ENCODE measurements at regions not wholly inside any gene's neighbourhood (a gene's known extent, or its start where the extent isn't known, plus 50 kb on each side); places are given as distances from the start of the nearest gene placed in this dataset.

DNA sequence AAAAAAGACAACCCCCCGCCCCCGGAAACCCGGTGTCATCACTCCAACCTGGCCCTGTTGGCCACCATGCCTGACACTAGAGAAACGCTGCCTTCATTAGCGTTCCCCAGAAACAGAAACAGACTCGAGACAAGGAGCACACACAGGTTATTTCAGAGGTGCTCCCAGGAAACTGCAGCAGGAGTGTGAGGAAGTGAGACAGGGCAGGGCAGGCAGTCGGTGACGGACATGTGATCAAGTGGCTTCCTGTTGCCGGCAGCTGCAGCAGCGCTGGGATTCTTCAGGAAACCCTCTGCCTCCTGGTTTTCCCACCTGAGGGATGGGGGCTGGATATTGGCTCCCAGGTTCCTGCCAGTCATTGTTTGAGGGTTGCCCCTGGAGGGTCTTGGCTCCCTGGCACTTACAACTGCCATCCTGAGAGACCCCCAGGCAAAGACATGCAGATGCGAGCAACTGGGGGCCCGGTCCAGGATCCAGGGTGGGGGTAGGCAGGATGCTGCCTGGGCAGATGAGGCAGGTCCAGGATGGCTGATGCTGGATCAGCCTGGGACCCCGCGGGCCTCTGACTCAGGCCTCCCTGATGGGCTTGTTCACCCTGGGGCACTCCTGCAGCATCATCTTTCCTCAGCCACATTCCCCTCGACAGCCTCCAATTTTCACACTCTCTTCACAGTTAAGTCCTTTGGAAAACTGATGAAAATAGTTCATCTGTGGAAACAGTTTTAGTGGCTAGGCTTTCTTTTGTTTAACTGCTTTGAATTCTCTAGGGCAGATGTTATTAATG lies 150.7 kb upstream of the SYNDIG1 start:
- in situ Hi-C loops (cut with HindIII; ENCODE audit: low sequenced_read_pairs): no loop called here
- TF ChIP-seq, protein P1, sequence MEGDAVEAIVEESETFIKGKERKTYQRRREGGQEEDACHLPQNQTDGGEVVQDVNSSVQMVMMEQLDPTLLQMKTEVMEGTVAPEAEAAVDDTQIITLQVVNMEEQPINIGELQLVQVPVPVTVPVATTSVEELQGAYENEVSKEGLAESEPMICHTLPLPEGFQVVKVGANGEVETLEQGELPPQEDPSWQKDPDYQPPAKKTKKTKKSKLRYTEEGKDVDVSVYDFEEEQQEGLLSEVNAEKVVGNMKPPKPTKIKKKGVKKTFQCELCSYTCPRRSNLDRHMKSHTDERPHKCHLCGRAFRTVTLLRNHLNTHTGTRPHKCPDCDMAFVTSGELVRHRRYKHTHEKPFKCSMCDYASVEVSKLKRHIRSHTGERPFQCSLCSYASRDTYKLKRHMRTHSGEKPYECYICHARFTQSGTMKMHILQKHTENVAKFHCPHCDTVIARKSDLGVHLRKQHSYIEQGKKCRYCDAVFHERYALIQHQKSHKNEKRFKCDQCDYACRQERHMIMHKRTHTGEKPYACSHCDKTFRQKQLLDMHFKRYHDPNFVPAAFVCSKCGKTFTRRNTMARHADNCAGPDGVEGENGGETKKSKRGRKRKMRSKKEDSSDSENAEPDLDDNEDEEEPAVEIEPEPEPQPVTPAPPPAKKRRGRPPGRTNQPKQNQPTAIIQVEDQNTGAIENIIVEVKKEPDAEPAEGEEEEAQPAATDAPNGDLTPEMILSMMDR (IDR thresholded peaks at IDR 0.05; ENCODE audit: low read depth, low read length): no peak
- DNase-seq (ENCODE audit: low read depth, low spot score): no peak
- no peak overlapping the region for H3K4me3 ChIP-seq (ENCODE audit: low read depth, low read length)

DNA sequence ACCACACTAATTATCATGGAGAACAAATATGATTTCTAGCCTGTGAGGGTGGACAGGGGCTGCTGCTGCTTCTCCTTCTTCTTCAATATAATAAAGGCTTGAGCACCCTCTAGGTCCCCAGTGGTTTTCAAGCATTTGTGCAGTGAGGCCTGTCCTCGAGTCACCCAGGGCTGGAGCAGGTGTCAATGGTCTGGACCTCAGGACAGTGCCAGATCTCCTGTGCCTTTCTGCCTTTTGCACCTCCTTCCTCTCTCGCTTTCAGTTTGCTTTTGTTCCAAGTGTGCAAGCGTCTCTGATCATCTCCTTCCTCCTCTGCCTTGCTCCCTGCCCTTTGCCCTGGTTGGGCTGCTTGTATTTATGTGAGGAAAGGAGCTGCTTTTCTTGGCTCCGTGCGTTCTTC lies 152.2 kb upstream of the SYNDIG1 start:
- TF ChIP-seq, protein P1 (IDR thresholded peaks at IDR 0.05; ENCODE audit: low read depth, low read length): no peak
- no peak for DNase-seq (ENCODE audit: low read depth, low spot score)
- in situ Hi-C loops (cut with HindIII; ENCODE audit: low sequenced_read_pairs): no loop called here

DNA sequence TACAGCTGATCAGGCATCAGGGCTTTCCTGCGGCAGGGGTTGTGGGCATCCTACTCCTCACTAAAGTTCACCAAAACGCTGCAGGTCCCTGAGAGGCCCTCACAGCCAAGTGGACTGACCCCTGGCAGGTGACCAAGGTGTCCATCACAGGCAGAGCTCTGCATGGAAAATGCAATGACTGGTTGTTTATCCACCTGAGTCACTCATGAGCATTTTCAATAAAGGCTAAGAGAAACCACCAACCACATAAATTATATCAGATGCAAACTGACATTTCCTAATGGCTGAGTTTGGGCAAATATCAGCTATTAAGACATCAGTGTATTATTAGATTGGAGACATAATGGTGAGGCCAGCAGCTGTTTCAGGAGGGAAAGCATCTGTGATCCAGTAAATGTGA lies 152.7 kb upstream of the SYNDIG1 start:
- in situ Hi-C loops (cut with HindIII; ENCODE audit: low sequenced_read_pairs): no loop called here
- DNase-seq (ENCODE audit: low read depth, low spot score): no peak
- TF ChIP-seq, protein P1 (IDR thresholded peaks at IDR 0.05; ENCODE audit: low read depth, low read length): no peak
- H3K4me3 ChIP-seq (ENCODE audit: low read depth, low read length): no peak overlapping the region

More for the DNA sequence above, 152.2 kb upstream of the SYNDIG1 start:
- H3K4me3 ChIP-seq (ENCODE audit: low read depth, low read length): no peak overlapping the region

DNA sequence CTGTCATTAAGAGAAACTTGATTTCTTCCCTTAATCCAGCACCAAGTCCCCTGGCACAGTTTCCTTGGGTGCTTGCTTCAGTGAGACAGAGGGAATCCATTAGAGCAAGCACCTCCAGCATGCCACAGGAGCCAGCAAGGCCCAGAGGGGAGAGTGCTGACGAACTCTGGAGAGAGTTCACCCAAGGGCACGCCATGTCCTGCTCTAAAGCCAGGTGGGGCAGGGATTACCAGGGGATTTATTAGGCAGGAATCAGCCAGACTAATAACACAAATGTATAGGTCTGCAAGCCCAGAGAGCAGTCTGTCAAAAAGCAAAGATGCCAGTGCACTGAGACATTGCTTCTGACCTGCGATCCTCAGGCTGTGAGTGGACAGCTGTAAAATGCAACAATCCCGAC lies 155.4 kb upstream of the SYNDIG1 start:
- TF ChIP-seq, protein P1 (IDR thresholded peaks at IDR 0.05; ENCODE audit: low read depth, low read length): no peak
- DNase-seq (ENCODE audit: low read depth, low spot score): no peak
- H3K4me3 ChIP-seq (ENCODE audit: low read depth, low read length): no peak overlapping the region
- in situ Hi-C loops (cut with HindIII; ENCODE audit: low sequenced_read_pairs): no loop called here

DNA sequence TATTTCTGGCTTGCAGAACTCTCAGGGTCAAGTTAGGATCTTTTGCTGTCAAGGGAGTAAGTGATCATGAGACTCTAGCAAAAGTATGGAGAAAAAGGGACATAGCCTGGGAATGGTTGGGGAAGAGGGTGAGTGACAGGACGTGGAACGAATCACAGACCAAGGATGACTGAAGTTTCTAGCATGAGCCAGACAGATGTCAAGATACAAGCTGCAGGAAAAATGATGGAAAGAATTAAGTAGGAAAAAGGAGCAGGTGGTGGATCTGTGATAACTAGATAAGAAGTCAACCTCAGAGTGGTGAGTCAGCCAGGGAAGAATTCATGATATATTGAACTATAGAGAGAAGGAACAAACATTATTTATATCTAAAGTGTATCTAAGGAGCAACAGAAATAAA lies 159.8 kb upstream of the SYNDIG1 start:
- H3K4me3 ChIP-seq (ENCODE audit: low read depth, low read length): no peak overlapping the region
- no peak for DNase-seq (ENCODE audit: low read depth, low spot score)
- TF ChIP-seq, protein P1 (IDR thresholded peaks at IDR 0.05; ENCODE audit: low read depth, low read length): no peak
- in situ Hi-C loops (cut with HindIII; ENCODE audit: low sequenced_read_pairs): no loop called here

DNA sequence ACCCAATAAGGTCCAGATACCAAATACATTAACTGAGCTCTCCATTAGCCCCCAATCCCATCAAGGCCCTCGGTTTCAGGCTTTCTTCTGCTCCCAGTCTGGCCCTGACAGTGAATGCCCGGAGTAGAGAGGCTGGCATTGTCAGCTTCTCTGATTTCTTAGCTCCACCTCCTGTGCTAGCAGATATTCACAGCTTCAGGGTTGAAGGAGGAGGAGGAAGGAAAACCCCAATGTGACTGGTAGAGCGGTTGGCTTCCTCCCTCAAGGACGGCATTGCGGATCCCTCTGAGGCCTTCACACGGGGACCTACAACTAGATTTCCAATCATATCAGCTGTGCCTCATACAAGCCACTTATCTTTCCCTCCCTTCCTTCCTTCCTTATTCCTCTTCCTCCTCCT lies 164.1 kb upstream of the SYNDIG1 start:
- no peak overlapping the region for H3K4me3 ChIP-seq (ENCODE audit: low read depth, low read length)
- TF ChIP-seq, protein P1 (IDR thresholded peaks at IDR 0.05; ENCODE audit: low read depth, low read length): no peak
- in situ Hi-C loops (cut with HindIII; ENCODE audit: low sequenced_read_pairs): no loop called here
- no peak for DNase-seq (ENCODE audit: low read depth, low spot score)
